ENCODE measurements at regions not wholly inside any gene's neighbourhood (a gene's known extent, or its start where the extent isn't known, plus 50 kb on each side); places are given as distances from the start of the nearest gene placed in this dataset.

DNA sequence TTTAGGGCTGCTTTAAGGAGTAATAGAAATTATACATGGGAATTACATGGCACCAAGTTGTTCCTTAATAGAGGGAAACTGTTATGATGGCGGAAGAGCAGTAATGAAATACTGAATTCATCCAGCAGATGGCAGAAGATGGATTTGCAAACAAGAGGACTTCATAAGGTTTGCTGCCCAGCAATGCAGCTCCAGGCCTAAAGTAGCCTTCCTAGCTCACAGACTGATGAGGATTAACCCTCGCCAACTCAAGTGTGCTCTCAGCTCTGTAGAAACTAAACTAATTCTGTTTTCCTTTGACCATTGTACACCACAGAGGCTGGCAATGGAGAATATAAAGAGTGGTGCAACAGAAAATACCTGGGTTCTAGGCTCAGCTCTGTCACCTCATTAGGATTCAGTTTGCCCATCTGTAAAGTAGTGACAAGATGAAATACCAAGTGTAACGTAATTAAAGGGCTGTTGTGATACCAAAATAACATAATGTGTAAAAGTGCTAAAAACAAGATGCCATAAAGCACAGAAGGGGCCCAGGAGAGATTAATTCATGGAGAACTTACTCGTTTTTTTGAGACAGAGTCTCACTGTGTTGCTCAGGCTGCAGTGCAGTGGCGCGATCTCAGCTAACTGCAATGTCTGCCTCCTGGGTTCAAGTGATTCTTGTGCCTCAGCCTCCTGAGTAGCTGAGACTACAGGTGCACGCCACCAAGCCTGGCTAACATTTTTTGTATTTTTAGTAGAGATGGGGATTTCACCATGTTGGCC is 102.4 kb upstream of the SERBP1 start (continued):
- TF ChIP-seq, protein P1, sequence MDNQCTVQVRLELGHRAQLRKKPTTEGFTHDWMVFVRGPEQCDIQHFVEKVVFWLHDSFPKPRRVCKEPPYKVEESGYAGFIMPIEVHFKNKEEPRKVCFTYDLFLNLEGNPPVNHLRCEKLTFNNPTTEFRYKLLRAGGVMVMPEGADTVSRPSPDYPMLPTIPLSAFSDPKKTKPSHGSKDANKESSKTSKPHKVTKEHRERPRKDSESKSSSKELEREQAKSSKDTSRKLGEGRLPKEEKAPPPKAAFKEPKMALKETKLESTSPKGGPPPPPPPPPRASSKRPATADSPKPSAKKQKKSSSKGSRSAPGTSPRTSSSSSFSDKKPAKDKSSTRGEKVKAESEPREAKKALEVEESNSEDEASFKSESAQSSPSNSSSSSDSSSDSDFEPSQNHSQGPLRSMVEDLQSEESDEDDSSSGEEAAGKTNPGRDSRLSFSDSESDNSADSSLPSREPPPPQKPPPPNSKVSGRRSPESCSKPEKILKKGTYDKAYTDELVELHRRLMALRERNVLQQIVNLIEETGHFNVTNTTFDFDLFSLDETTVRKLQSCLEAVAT (IDR thresholded peaks at IDR 0.05) = no peak
- TF ChIP-seq MEF2A (IDR thresholded peaks at IDR 0.05; ENCODE audit: insufficient read depth, low read depth, low read length) = no peak
- TF ChIP-seq, protein P2, sequence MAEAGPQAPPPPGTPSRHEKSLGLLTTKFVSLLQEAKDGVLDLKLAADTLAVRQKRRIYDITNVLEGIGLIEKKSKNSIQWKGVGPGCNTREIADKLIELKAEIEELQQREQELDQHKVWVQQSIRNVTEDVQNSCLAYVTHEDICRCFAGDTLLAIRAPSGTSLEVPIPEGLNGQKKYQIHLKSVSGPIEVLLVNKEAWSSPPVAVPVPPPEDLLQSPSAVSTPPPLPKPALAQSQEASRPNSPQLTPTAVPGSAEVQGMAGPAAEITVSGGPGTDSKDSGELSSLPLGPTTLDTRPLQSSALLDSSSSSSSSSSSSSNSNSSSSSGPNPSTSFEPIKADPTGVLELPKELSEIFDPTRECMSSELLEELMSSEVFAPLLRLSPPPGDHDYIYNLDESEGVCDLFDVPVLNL (IDR thresholded peaks at IDR 0.05; ENCODE audit: low read depth, low read length) = no peak
- no peak for TF ChIP-seq ZNF622 (IDR thresholded peaks at IDR 0.05)
- TF ChIP-seq, protein P3, sequence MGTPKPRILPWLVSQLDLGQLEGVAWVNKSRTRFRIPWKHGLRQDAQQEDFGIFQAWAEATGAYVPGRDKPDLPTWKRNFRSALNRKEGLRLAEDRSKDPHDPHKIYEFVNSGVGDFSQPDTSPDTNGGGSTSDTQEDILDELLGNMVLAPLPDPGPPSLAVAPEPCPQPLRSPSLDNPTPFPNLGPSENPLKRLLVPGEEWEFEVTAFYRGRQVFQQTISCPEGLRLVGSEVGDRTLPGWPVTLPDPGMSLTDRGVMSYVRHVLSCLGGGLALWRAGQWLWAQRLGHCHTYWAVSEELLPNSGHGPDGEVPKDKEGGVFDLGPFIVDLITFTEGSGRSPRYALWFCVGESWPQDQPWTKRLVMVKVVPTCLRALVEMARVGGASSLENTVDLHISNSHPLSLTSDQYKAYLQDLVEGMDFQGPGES (IDR thresholded peaks at IDR 0.05) = no peak
- TF ChIP-seq SMAD1 (IDR thresholded peaks at IDR 0.05; ENCODE audit: low read depth, partially characterized antibody) = no peak
- no peak for TF ChIP-seq KDM1A (IDR thresholded peaks at IDR 0.05; ENCODE audit: borderline replicate concordance)
- TF ChIP-seq YY1 (IDR thresholded peaks at IDR 0.05; ENCODE audit: low read depth, low read length) = peak; percentile 68
- no peak for TF ChIP-seq SMAD5 (IDR thresholded peaks at IDR 0.05; ENCODE audit: low read depth)
- TF ChIP-seq, protein P4, sequence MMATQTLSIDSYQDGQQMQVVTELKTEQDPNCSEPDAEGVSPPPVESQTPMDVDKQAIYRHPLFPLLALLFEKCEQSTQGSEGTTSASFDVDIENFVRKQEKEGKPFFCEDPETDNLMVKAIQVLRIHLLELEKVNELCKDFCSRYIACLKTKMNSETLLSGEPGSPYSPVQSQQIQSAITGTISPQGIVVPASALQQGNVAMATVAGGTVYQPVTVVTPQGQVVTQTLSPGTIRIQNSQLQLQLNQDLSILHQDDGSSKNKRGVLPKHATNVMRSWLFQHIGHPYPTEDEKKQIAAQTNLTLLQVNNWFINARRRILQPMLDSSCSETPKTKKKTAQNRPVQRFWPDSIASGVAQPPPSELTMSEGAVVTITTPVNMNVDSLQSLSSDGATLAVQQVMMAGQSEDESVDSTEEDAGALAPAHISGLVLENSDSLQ (IDR thresholded peaks at IDR 0.05) = no peak
- TF ChIP-seq IKZF2 (IDR thresholded peaks at IDR 0.05) = no peak
- no peak for TF ChIP-seq HDAC6 (IDR thresholded peaks at IDR 0.05; ENCODE audit: unreplicated experiment)
- TF ChIP-seq, protein P5, sequence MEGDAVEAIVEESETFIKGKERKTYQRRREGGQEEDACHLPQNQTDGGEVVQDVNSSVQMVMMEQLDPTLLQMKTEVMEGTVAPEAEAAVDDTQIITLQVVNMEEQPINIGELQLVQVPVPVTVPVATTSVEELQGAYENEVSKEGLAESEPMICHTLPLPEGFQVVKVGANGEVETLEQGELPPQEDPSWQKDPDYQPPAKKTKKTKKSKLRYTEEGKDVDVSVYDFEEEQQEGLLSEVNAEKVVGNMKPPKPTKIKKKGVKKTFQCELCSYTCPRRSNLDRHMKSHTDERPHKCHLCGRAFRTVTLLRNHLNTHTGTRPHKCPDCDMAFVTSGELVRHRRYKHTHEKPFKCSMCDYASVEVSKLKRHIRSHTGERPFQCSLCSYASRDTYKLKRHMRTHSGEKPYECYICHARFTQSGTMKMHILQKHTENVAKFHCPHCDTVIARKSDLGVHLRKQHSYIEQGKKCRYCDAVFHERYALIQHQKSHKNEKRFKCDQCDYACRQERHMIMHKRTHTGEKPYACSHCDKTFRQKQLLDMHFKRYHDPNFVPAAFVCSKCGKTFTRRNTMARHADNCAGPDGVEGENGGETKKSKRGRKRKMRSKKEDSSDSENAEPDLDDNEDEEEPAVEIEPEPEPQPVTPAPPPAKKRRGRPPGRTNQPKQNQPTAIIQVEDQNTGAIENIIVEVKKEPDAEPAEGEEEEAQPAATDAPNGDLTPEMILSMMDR (IDR thresholded peaks at IDR 0.05 in 2 of 3, conservative IDR thresholded peaks at IDR 0.05 in 1 of 3; ENCODE audit: control insufficient read depth in 2 of 3, extremely low read depth in 1 of 3, insufficient read depth in 1 of 3, low read depth in 3 of 3, low read length in 3 of 3) = peak; percentile 51 to 61 (median 54)
- TF ChIP-seq, protein P6, sequence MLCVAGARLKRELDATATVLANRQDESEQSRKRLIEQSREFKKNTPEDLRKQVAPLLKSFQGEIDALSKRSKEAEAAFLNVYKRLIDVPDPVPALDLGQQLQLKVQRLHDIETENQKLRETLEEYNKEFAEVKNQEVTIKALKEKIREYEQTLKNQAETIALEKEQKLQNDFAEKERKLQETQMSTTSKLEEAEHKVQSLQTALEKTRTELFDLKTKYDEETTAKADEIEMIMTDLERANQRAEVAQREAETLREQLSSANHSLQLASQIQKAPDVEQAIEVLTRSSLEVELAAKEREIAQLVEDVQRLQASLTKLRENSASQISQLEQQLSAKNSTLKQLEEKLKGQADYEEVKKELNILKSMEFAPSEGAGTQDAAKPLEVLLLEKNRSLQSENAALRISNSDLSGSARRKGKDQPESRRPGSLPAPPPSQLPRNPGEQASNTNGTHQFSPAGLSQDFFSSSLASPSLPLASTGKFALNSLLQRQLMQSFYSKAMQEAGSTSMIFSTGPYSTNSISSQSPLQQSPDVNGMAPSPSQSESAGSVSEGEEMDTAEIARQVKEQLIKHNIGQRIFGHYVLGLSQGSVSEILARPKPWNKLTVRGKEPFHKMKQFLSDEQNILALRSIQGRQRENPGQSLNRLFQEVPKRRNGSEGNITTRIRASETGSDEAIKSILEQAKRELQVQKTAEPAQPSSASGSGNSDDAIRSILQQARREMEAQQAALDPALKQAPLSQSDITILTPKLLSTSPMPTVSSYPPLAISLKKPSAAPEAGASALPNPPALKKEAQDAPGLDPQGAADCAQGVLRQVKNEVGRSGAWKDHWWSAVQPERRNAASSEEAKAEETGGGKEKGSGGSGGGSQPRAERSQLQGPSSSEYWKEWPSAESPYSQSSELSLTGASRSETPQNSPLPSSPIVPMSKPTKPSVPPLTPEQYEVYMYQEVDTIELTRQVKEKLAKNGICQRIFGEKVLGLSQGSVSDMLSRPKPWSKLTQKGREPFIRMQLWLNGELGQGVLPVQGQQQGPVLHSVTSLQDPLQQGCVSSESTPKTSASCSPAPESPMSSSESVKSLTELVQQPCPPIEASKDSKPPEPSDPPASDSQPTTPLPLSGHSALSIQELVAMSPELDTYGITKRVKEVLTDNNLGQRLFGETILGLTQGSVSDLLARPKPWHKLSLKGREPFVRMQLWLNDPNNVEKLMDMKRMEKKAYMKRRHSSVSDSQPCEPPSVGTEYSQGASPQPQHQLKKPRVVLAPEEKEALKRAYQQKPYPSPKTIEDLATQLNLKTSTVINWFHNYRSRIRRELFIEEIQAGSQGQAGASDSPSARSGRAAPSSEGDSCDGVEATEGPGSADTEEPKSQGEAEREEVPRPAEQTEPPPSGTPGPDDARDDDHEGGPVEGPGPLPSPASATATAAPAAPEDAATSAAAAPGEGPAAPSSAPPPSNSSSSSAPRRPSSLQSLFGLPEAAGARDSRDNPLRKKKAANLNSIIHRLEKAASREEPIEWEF (IDR thresholded peaks at IDR 0.05; ENCODE audit: insufficient replicate concordance, low read depth, low read length) = no peak
- TF ChIP-seq JUND (IDR thresholded peaks at IDR 0.05; ENCODE audit: low read depth, low read length) = no peak

Measured in GM12878 (cell line).